ENCODE measurements at regions not wholly inside any gene's neighbourhood (a gene's known extent, or its start where the extent isn't known, plus 50 kb on each side); places are given as distances from the start of the nearest gene placed in this dataset.
"Not testable (repeated sequence)": the region's sequence is repeated elsewhere in the genome, so short reads cannot be mapped to it uniquely, and the experiment has no call there.

DNA sequence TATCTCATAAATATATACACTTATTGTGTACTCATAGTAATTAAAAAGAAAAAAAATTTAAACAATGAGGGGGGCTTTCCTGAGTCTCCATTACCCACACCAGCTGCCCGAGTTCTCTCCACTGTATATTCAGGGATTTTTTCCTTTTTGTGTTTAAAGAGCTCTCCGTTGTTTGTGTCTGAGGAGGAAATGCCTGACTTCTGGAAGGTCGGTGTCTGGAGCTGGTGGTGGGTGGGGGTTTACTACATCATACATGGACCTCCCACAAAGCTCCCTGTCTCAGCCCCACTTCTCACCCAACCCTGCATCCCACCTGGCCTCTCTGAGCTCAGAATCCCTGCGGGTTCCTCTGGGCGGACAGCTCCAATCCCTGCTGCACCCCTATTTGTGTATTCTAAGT, 64.1 kb upstream of the ETV3 start:
- no peak for DNase-seq

DNA sequence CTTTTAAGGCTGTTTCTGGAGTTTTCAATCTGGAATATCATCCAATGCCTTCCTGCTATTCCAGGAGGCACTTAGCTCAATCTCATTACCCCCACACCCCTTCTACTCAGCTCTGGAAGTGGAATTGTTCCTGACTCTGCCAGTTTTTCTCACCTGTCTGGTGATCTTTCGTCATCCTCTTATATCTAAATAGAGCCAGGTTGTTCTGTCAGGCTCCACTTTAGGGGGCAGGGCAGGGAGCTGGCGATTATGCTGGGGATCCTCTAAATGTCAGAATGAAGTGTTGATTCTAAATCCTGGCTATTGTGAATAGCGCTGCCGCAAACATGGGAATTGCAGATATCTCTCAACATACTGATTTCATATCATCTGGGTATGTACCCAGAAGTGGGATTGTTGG, 63.6 kb upstream of the ETV3 start:
- DNase-seq: no peak

DNA sequence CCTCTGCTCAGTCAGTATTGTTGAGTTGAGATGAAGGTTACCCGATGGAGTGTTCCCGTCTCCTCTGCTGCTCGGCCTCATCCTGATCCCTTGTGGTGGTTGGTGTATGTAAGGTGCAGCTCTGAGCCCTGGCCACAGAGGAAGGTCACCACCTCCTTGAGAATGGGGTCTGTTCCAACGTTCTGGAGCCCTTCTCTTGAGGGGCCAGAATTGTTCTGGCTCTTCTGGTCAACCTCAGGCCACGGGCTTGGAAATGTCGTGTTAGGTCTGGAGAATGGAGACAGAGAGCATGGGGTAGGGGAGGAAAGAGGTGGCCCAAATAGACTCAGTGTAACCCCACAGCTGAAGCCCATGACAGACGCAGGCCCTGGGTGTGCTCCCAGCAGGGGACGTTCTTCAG, 62.3 kb upstream of the ETV3 start:
- no peak for DNase-seq

DNA sequence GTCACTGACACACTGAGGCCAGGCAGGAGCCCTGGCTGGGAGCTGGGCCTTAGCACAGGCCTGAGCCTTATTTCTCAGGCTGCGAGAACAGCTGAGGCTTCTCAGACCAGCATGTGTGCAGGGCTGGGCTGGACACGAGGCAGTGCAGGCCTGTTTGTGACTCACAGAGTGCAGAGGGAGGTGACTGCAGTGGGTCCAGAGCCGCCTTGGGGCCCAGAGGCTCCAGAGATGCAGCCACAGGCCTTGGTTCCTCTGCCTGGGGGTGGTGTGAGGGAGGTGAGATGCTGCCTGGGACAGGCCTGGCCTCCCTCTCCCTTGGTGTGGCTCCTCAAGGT, 61.2 kb upstream of the ETV3 start:
- DNase-seq: no peak

DNA sequence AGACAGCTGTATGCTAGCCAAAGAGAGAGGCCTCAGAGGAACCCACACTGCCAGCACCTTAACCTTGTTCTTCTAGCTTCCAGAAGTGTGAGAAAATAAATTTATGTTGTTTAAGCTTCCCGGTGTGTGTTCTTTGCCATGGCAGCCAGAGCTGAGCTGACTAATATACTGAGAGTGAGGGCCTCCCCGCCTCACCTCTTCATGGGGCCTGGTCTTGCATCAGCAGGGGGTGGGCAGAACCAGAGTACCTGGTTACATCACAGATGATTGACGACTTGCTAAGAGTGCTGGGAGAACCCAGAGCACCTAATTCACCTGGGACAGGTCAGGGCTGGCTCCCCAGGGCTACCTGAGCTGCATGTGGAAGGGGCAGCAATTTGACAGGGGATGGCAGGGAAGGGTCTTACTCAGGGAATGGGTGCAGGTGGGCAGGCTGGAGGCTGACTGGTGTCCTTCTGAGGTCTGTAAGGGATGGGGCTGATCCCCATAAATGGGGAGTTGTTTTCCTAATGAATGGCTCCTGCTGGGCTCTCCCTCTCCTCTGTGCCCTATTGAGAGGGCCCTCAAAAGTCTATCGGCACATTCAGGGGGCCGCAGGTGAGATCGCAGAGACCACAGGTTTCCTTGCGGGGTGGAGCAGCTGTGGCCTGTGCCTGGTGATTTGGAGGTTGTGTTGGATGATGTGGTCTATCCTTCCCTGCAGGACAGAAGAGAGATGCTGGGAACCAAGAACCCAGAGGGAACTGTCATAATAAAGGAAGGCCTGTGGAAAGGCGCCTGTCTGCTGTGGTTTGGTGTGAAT, 60.6 kb upstream of the ETV3 start:
- DNase-seq: no peak

DNA sequence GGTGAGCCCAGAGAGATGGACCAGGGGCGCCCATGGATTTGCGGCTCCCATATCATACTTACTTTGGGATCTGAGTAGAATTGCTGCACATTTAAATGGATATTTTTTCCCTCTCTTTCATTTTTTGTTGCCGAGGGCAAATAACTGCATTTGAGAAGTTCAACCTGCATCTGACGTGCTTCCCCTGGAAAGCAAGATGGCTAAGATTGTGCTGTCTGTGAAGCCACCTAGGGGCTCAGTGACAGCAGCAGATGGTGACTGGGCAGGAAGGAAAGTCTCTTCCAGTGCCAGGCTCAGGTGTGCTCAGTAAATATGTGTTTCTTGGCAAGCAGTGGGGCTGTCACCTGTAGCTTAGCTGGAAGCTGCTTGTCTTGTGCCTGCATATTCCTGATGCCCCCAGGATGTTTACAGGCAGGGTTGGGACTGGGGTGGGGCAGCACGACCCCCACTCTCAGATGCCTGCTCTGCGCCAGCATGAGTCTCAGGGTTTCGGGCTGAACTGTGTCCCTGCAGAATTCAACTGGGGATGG, 59.8 kb upstream of the ETV3 start:
- no peak for DNase-seq

DNA sequence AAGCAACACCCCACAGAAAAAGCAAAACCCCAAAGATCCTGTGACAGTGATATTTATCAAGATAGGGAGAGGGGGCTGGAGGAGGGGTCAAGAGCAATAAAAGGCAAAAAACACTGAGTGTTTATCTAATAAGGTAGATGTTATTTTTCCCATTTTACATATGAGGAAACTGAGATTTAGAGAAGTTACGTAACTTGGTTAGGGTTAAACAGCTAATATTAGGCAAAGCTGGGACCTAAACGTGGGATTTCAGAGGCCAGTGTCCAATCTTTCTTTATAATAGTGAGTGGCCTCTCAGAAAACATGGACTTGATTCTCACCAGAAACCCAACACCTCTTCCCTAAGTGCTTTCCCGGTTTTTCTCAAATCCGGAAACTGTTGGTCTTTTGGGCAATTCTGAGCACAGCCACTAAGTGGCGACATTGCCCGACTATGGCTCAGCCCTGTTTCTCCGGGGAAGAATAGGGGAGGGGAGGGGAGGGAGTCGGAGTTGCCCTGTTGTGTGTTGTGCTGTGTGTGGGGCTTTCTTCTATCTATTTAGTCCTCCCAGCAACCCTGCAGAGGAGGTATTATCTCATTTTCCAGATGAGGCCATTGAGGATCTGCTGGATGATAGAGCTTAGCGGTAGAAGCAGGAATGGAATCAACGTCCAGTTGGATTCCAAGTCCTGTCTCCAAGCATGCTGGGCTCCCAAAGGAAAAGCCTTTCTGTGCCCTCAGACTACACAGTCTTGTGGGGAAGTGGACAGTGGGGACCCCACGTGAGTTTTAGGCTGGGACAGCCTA, 58.7 kb upstream of the ETV3 start:
- DNase-seq: not testable (repeated sequence)

DNA sequence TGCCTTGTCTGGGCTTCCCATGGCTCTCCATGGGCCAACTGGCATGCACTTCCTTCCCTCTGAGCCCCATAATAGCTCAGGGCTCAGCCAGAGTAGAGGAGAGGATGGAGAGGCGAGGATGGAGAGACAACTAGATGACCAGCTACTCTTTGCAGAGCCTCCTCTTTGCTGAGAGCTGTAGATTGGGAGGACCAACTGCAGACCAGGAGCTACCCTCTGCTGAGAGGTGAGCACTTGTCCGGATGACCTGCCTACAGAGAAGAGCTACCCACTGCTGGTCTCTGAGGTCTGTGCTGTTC, 58.0 kb upstream of the ETV3 start:
- no peak for DNase-seq

DNA sequence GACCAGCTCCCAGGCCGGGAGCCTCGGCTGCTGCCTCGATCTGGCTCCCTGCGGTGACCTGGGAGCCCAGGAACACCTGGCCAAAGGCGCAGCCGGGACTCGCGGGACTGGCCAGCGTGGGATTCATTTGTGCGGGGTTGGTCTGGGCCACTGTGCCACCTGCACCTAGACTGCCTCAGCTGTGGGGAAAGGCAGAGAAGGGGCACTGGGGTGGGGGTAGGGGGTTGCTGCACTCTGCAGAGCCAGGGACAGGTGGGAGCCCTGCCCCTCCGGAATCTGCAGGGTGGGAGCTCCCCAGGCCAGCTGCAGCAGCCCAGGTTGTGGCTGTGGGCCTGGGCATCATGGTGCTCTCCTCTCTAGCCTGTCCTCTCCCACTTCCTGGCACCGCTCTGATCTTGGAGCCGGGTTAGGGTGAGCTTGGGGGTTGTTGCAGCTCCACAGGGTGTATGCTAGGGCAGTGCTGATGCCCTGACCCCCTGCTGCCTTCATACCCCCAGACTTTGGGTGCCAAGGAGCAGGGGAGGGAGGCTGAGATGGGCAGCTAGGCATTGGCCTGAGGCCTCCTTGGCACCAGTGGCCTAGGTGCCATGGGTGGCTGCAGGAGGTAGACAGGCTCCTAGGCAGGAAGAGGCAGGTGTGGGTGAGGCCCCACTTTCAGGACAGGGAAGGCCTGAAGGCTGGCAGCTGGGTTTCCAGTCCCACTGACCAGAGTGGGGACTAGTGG, 57.5 kb upstream of the ETV3 start:
- DNase-seq: no peak

DNA sequence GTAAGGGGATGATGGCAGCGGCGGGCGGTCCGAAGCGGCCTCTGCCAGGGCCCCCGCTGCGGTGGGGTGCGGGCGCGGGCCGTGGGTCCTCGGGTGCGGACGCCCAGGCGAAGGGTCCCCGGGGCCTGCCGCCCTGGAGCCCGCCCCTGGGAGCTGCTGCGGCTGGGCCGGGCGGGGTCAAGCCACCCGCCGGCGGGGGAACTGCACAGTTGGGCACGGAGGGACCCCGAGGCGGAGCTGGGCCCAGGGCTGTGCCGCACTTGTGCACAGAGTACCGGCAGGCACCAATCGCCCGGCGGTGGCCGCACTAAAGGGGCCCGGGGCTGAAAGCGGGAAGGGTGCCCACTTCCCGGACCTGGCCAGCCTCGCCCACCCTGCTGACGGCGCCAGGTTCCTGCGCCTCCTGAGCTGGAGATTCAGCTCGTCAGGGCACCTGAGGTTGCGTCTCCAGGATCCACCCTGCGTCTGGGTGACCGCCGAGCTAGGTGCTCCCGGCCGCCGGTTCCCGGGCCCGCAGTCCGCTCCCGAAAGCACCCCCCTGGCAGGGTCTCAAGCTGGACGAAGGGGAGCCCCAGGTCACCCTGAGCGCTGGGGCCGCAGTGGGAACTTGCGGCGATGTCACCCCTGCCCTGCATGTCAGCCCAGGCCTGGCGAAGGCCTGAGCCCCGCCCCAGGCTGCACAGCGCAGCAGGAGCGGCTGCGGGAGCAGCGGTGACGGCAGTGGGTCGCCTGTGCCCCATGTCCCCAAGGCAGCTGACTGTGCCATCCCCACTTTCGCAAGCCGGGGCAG, 56.7 kb upstream of the ETV3 start:
- no peak for DNase-seq

DNA sequence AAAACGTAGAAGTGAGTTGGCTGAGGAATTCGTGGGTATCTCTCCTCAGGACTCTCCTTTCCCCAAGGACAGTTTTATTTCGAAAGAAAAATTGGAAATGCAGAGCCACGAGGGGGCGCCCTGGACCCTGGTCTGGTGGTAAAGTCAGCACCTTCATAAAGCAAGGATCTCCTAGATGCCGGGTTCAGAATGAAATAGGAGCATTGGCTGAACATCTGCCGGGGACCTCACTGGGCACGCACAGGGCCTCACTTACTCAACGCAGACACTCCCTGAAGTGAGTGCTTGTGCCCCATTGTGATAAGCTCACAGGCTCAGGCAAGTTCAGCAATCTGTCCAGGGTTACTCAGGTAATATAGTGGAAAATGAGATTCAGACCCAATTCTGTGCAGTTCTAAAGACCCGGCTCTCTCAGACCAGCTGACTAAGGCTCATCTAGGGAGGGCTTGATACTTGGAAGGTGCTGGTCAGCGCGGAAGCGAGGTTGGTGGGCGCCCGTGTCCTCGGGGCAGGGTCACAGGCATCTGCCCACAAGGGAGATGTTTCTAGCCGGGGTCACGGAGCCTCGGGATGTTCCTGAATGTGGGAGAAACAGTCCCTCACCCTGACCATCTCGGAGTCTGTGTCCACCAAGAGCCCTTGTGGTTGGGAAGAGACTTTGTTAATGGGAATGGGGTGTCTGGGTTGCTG, 55.7 kb upstream of the ETV3 start:
- peak; percentile 33 for DNase-seq

DNA sequence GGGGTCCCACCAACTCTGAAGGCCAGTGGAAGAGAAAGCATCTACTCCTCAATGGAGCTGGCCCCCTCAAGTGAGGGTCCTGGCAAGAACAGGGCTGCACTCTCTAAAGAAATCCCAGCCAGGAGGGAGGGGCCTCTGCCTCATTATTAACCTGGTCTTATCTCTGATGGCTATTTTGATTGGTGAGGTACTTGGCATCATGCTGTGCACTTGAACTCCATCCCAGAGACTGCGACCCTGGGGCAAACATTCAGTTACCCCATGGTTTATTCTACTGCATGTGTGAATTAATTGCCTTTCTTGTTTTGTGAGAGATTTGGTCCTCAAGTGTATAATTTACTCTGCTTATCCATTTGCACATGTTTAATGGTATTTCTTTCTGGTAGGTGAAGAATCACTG, 55.0 kb upstream of the ETV3 start:
- DNase-seq: no peak

DNA sequence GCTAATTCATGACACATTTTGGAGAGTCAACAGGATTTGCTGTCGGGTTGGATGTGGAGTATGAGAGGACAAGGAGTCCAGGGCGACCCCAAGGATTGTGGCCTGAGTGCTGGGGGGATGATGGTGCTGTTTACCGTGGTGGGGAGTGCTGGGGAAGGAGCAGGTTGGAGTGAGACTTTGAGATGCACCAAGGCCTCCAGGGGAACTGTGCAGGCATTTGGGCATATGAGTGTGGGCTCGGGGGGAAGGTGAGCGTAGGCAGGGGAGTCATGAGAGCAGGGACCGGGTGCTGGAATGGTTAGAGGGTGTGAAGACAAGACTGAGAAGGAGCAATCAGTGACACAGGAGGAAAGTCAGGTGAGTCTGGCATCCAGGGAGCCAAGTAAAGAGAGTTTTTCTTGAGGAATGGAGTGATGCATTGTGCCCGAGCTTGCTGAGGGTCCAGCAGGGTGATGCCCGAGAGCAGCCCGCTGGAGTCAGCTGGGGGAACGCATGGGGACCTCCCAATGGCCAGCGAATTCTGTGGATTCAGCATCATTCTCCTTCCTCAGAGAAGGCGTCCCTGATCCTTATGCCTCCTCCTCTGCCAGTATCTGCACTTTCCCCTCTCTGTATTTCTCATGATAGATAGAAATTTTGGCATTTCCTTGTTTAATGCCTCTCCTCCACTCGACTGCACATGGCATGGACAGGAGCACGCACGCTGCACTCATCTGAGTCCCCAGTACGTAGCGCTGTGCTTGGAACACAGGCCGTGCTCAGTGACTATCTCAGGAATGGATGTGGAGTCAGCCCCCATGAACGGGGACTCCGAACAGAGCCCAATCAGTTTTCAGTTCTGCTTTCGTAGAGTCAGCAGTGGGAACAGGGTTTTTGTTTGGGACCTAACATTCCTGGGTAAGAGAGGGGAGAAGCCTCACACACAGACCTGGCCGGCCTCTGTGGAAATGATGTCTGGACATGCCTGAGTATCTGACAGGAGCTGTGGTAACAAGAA, 52.1 kb upstream of the ETV3 start:
- no peak for DNase-seq

DNA sequence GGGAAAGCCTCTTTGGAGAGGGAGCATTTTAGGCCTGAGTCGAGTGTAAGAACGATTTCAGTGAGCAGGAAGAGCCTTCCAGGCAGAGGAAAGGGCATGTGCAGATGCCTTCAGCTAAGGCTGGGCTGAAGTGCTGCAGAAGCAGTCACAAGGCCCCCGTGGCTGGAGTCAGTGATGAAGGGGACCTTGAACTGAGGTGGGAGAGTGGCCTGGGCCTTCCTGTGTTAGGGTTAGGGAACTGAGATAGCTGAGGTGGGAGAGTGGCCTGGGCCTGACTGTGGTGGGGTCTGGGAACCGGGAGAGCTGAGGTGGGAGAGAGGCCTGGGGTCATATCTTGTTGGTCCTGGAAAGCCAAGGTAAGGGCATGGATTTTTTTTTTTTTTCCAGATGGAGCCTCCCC, 50.9 kb upstream of the ETV3 start:
- DNase-seq: no peak
